ENCODE measurements at regions not wholly inside any gene's neighbourhood (a gene's known extent, or its start where the extent isn't known, plus 50 kb on each side); places are given as distances from the start of the nearest gene placed in this dataset.

DNA sequence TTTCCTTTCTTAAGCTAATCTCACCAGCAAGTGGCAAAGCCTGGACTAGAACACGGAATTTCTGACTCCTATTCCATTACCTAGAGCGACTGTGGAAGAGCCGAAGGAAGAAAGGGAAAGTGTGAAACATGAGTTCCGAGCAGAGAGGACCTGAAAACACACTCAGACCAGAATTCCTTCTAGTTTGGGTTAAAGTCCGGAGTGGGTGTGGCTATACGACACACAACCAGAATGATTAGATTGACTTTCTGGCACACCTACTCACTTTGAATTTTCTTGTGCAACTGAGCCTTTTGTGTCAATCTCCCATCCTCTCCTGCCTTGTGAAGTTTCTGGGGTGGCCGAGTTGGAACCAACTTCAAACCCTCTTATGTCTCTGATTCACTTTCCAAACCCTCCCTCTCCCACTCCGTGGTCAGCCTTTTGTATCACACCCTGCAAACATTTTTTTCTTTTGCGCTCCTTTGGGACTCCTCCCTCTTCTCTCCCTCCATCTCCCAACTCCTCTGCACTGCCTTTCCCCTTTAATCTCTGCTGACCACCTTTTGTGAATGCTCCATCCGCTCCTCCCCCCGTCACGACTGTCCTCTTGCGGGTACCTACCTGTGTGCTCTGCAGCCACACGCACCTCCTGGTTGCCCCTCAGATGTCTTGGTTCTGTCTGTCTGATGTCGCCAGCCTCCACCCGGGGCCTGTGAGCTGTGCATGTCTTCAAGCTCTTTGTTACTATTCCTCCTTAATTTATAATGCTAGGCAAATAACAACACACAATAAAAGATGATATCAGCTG, 86.3 kb upstream of the BLID start:
- Mint-ChIP-seq H3K9me3 (ENCODE audit: low read depth, unreplicated experiment) (no peaks in the 10 kb centered on the region), H3K36me3 (ENCODE audit: insufficient read depth, unreplicated experiment) (no peaks in the 10 kb centered on the region), H3K27ac (ENCODE audit: unreplicated experiment) (no peak overlapping the region), H3K27me3 (ENCODE audit: unreplicated experiment) (peaks cover 55% of the 10 kb centered on the region), H3K4me3 (ENCODE audit: low read depth, unreplicated experiment) (peak overlapping the region; percentile 46), H3K4me1 (ENCODE audit: low read depth, unreplicated experiment) (peaks cover 24% of the 10 kb centered on the region)
- no peak for DNase-seq
- CTCF ChIA-PET: interaction anchor here (0.6 to 1.8 kb wide), 4 partner anchors 88 to 547 kb away, joined by 3 to 13 read pairs (median 4); no protein-coding TSS in a partner anchor
- BruUV-seq (replicated peaks): no TSS peak
- intact Hi-C loops (cut with micrococcal nuclease; ENCODE audit: unreplicated experiment): loop anchor here (2.0 to 5.0 kb wide), 3 partner anchors 94 to 548 kb away; no protein-coding TSS in a partner anchor
- TF ChIP-seq, protein P1, sequence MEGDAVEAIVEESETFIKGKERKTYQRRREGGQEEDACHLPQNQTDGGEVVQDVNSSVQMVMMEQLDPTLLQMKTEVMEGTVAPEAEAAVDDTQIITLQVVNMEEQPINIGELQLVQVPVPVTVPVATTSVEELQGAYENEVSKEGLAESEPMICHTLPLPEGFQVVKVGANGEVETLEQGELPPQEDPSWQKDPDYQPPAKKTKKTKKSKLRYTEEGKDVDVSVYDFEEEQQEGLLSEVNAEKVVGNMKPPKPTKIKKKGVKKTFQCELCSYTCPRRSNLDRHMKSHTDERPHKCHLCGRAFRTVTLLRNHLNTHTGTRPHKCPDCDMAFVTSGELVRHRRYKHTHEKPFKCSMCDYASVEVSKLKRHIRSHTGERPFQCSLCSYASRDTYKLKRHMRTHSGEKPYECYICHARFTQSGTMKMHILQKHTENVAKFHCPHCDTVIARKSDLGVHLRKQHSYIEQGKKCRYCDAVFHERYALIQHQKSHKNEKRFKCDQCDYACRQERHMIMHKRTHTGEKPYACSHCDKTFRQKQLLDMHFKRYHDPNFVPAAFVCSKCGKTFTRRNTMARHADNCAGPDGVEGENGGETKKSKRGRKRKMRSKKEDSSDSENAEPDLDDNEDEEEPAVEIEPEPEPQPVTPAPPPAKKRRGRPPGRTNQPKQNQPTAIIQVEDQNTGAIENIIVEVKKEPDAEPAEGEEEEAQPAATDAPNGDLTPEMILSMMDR (IDR thresholded peaks at IDR 0.05; ENCODE audit: unreplicated experiment): no peak

DNA sequence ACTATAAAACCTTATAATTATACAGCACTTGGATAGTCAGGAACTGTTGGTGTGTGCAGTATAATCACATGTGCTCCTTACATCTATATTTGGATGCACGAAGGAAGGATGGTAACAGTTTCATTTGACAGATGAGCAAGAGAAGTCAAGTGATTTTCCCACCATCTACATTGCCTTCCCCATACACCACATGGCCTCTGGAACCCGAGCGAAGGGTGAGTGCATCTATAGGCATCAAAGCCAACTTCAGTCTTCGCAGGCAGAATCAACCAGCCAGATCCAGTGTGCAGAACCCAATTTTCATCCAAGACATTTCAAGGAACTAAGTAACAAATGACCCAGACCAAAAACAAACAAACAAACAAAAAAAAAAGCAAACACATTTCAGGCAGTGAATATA, 85.1 kb upstream of the BLID start:
- Mint-ChIP-seq H3K36me3 (ENCODE audit: insufficient read depth, unreplicated experiment) (no peaks in the 10 kb centered on the region), H3K9me3 (ENCODE audit: low read depth, unreplicated experiment) (no peaks in the 10 kb centered on the region), H3K27me3 (ENCODE audit: unreplicated experiment) (peaks cover 42% of the 10 kb centered on the region), H3K4me3 (ENCODE audit: low read depth, unreplicated experiment) (no peak overlapping the region), H3K4me1 (ENCODE audit: low read depth, unreplicated experiment) (peaks cover 33% of the 10 kb centered on the region), H3K27ac (ENCODE audit: unreplicated experiment) (no peak overlapping the region)
- DNase-seq: no peak
- intact Hi-C loops (cut with micrococcal nuclease; ENCODE audit: unreplicated experiment): loop anchor here (5.0 kb wide), 1 partner anchor 179 kb away; no protein-coding TSS in a partner anchor
- no TSS peak for BruUV-seq (replicated peaks)
- CTCF ChIA-PET: no interaction called here
- TF ChIP-seq, protein P1 (IDR thresholded peaks at IDR 0.05; ENCODE audit: unreplicated experiment): no peak

DNA sequence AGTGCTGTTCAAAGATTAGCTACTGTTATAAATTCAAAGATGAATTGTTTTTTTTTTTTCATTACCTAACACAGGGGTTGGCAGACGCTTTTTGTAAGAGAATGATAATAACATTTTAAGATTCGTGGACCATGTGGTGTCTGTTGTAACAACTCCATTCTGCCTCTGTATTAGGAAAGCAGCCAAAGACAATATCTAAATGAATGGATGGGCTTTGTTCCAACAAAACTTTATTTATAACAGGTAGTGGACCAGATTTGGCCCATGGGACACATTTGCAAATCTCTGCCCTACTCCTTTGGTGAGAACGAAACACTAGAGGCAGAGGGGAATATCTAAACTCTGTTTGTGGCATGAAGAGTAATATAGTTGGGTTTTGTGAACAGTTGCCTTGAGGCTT, 83.6 kb upstream of the BLID start:
- DNase-seq: no peak
- H3K36me3 Mint-ChIP-seq (ENCODE audit: insufficient read depth, unreplicated experiment): no peaks in the 10 kb centered on the region
- CTCF ChIA-PET: no interaction called here
- H3K27me3 Mint-ChIP-seq (ENCODE audit: unreplicated experiment): peaks cover 28% of the 10 kb centered on the region
- H3K4me1 Mint-ChIP-seq (ENCODE audit: low read depth, unreplicated experiment): peaks cover 33% of the 10 kb centered on the region
- BruUV-seq (replicated peaks): no TSS peak
- no peak overlapping the region for H3K27ac Mint-ChIP-seq (ENCODE audit: unreplicated experiment)
- TF ChIP-seq, protein P1 (IDR thresholded peaks at IDR 0.05; ENCODE audit: unreplicated experiment): no peak
- intact Hi-C loops (cut with micrococcal nuclease; ENCODE audit: unreplicated experiment): loop anchor here (5.0 kb wide), 1 partner anchor 177 kb away; no protein-coding TSS in a partner anchor
- no peak overlapping the region for H3K4me3 Mint-ChIP-seq (ENCODE audit: low read depth, unreplicated experiment)
- H3K9me3 Mint-ChIP-seq (ENCODE audit: low read depth, unreplicated experiment): no peaks in the 10 kb centered on the region

DNA sequence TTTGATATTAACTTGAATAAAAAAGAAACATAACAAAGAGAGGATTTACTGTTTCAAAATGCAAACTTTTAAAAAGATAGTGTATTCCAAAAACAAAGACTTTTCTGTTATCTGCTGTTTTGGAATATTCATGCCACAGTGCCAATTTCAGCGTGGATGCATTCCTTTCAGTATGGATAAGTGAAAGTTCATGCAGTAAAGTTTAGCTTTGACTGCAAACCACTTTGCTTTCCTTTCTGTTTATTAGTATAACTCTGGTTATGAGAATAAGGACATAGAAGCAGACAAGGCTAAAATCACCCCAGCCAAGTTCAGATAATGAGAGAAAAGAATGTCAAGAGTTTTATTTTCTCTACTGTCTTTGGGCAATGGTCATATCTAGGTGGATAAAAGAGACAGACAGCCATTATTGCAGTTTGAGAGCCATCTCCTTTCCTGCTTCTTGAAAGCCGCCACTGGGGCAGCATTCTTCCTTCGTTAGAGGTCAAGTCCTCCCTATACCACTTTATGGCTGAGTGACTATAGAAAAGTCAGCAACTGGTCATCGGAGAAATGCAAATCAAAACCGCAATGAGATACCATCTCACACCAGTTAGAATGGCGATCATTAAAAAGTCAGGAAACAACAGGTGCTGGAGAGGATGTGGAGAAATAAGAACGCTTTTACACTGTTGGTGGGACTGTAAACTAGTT, 82.4 kb upstream of the BLID start:
- Mint-ChIP-seq H3K4me3 (ENCODE audit: low read depth, unreplicated experiment) (no peak overlapping the region), H3K4me1 (ENCODE audit: low read depth, unreplicated experiment) (peaks cover 33% of the 10 kb centered on the region), H3K9me3 (ENCODE audit: low read depth, unreplicated experiment) (no peaks in the 10 kb centered on the region), H3K27ac (ENCODE audit: unreplicated experiment) (no peak overlapping the region), H3K36me3 (ENCODE audit: insufficient read depth, unreplicated experiment) (no peaks in the 10 kb centered on the region), H3K27me3 (ENCODE audit: unreplicated experiment) (peaks cover 16% of the 10 kb centered on the region)
- DNase-seq: no peak
- no TSS peak for BruUV-seq (replicated peaks)
- CTCF ChIA-PET: no interaction called here
- intact Hi-C loops (cut with micrococcal nuclease; ENCODE audit: unreplicated experiment): no loop called here
- TF ChIP-seq, protein P1 (IDR thresholded peaks at IDR 0.05; ENCODE audit: unreplicated experiment): no peak

Data from Calu3 (cell line).